ENCODE measurements at regions not wholly inside any gene's neighbourhood (a gene's known extent, or its start where the extent isn't known, plus 50 kb on each side); places are given as distances from the start of the nearest gene placed in this dataset.

- TF ChIP-seq CTCF (IDR thresholded peaks at IDR 0.05; ENCODE audit: low read depth, low read length, missing control alignments): no peak
- H3K4me3 ChIP-seq (replicated peaks; ENCODE audit: low read depth, low read length): no peak overlapping the region
- DNase-seq (ENCODE audit: extremely low read depth, low read depth): no peak
These were observed 1469.5 kb upstream of the CELF2 start for GRCh38 chr10:9547936-9548904.

DNA sequence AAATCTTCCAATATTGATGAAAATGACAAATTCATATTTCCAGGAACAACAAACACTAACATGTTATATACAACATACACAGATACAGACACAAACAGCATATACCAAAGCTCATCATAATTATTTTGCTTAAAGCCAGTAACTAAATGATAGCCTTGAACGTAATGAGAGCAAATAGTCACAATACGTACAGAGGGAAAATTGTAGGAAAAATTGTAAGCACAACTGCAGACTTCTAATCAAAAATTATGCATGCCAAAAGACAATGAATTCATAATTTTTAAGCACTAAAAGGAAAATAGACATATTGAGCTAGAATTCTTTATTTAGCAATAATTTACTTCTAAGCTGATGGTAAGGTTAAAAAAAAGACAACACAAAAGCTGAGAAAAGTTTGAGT is 1466.9 kb upstream of the CELF2 start:
- no peak overlapping the region for H3K4me3 ChIP-seq (replicated peaks; ENCODE audit: low read depth, low read length)
- no peak for DNase-seq (ENCODE audit: extremely low read depth, low read depth)
- TF ChIP-seq CTCF (IDR thresholded peaks at IDR 0.05; ENCODE audit: low read depth, low read length, missing control alignments): no peak

- H3K4me3 ChIP-seq (replicated peaks; ENCODE audit: low read depth, low read length): no peak overlapping the region
- DNase-seq (ENCODE audit: extremely low read depth, low read depth): no peak
- TF ChIP-seq CTCF (IDR thresholded peaks at IDR 0.05; ENCODE audit: low read depth, low read length, missing control alignments): no peak
These were observed 1463.4 kb upstream of the CELF2 start for GRCh38 chr10:9554321-9554720.

DNA sequence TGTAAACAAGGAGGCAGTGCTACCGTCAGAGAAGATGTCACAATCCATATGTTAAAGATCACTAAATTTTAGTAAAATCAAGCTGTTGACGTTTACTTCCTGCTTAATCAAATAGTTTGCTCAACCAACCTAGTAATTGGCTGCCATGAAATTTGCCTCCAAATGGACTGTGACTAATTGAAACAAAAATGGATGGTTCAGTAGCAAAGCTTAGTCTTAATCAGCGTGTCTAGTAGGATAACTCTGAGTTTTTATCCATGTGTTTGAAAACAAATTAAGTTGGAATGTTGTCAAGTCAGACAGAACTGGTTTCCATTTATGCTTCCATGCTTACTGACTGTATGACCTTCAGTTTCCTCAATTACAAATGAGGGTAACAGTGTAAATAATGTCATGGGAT is 1456.7 kb upstream of the CELF2 start:
- TF ChIP-seq CTCF (IDR thresholded peaks at IDR 0.05; ENCODE audit: low read depth, low read length, missing control alignments): no peak
- DNase-seq (ENCODE audit: extremely low read depth, low read depth): no peak
- H3K4me3 ChIP-seq (replicated peaks; ENCODE audit: low read depth, low read length): no peak overlapping the region

GRCh38 chr10:9561821-9562505 is 1455.7 kb upstream of the CELF2 start:
- no peak for TF ChIP-seq CTCF (IDR thresholded peaks at IDR 0.05; ENCODE audit: low read depth, low read length, missing control alignments)
- no peak overlapping the region for H3K4me3 ChIP-seq (replicated peaks; ENCODE audit: low read depth, low read length)
- DNase-seq (ENCODE audit: extremely low read depth, low read depth): no peak

- no peak for DNase-seq (ENCODE audit: extremely low read depth, low read depth)
- H3K4me3 ChIP-seq (replicated peaks; ENCODE audit: low read depth, low read length): no peak overlapping the region
- no peak for TF ChIP-seq CTCF (IDR thresholded peaks at IDR 0.05; ENCODE audit: low read depth, low read length, missing control alignments)
These were observed 1439.9 kb upstream of the CELF2 start for GRCh38 chr10:9577746-9578145.
